ENCODE measurements at regions not wholly inside any gene's neighbourhood (a gene's known extent, or its start where the extent isn't known, plus 50 kb on each side); places are given as distances from the start of the nearest gene placed in this dataset.
A peak's percentile ranks its signal among the peaks of the same experiment; 100 is the strongest.
"Not testable (repeated sequence)": the region's sequence is repeated elsewhere in the genome, so short reads cannot be mapped to it uniquely, and the experiment has no call there.

DNA sequence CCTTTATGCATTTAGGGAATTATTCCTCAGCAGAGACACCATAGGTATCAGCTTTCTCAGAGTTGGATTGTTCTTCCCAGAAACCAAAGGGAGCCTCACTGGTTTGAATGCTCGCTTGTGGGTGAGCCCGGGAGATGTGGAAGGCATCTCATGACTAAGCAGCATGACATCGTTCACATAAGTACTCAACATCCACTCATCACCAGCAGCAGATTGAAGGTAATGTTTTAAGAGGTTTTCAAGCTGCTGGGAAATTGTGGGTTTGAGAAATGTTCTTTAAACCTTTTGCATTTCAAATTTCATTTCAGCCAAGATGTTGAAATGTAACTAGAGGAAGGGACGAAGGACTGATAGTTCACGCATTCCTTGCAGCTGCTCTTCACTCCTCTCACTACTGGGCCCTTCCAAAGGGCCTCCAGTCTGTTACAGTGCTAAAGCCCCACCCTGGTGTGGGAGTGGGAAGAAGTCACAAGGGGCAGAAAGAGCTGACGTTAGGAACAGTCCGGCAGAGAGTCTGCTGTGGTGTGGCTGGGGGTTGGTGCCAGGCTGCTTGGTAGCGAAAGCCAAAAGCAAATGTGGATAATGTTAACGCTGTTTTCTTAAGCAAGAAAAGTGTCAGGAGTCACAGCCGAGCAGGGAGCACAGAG, 324.5 kb upstream of the EPHA4 start:
- no peak for TF ChIP-seq CTCF (IDR thresholded peaks at IDR 0.05)
- H3K9me3 Mint-ChIP-seq (ENCODE audit: low read depth), result no peaks in the 10 kb centered on the region
- no peaks in the 10 kb centered on the region for H3K36me3 Mint-ChIP-seq (ENCODE audit: low read depth)
- no peak overlapping the region for H3K4me3 Mint-ChIP-seq (ENCODE audit: unreplicated experiment)
- H3K4me1 Mint-ChIP-seq (ENCODE audit: low read depth), result no peaks in the 10 kb centered on the region
- peak overlapping the region; percentile 15 for H3K27ac Mint-ChIP-seq (ENCODE audit: unreplicated experiment)
- no peak for DNase-seq (ENCODE audit: low spot score)
- peaks cover 3% of the 10 kb centered on the region for H3K27me3 Mint-ChIP-seq (ENCODE audit: low read depth)

GRCh38 chr2:221895366-221896121, 323.4 kb upstream of the EPHA4 start:
- no peak overlapping the region for H3K4me3 Mint-ChIP-seq (ENCODE audit: unreplicated experiment)
- no peaks in the 10 kb centered on the region for H3K9me3 Mint-ChIP-seq (ENCODE audit: low read depth)
- no peak overlapping the region for H3K27ac Mint-ChIP-seq (ENCODE audit: unreplicated experiment)
- no peak for TF ChIP-seq CTCF (IDR thresholded peaks at IDR 0.05)
- no peaks in the 10 kb centered on the region for H3K36me3 Mint-ChIP-seq (ENCODE audit: low read depth)
- H3K27me3 Mint-ChIP-seq (ENCODE audit: low read depth), result peaks cover 3% of the 10 kb centered on the region
- no peak for DNase-seq (ENCODE audit: low spot score)
- H3K4me1 Mint-ChIP-seq (ENCODE audit: low read depth), result no peaks in the 10 kb centered on the region

- H3K9me3 Mint-ChIP-seq (ENCODE audit: low read depth), result no peaks in the 10 kb centered on the region
- no peak for TF ChIP-seq CTCF (IDR thresholded peaks at IDR 0.05)
- no peak overlapping the region for H3K4me3 Mint-ChIP-seq (ENCODE audit: unreplicated experiment)
- no peaks in the 10 kb centered on the region for H3K36me3 Mint-ChIP-seq (ENCODE audit: low read depth)
- DNase-seq (ENCODE audit: low spot score), result no peak
- H3K27me3 Mint-ChIP-seq (ENCODE audit: low read depth), result no peaks in the 10 kb centered on the region
- H3K27ac Mint-ChIP-seq (ENCODE audit: unreplicated experiment), result no peak overlapping the region
- H3K4me1 Mint-ChIP-seq (ENCODE audit: low read depth), result no peaks in the 10 kb centered on the region
Observed at GRCh38 chr2:221893501-221893900, 321.4 kb upstream of the EPHA4 start.

GRCh38 chr2:221892006-221892405, 319.9 kb upstream of the EPHA4 start:
- H3K27me3 Mint-ChIP-seq (ENCODE audit: low read depth); H3K9me3 Mint-ChIP-seq (ENCODE audit: low read depth); H3K4me3 Mint-ChIP-seq (ENCODE audit: unreplicated experiment); DNase-seq (ENCODE audit: low spot score); H3K27ac Mint-ChIP-seq (ENCODE audit: unreplicated experiment); H3K36me3 Mint-ChIP-seq (ENCODE audit: low read depth); H3K4me1 Mint-ChIP-seq (ENCODE audit: low read depth): not testable (repeated sequence)

- TF ChIP-seq CTCF (IDR thresholded peaks at IDR 0.05), result no peak
- Mint-ChIP-seq H3K4me1 (ENCODE audit: low read depth) (no peaks in the 10 kb centered on the region), H3K36me3 (ENCODE audit: low read depth) (no peaks in the 10 kb centered on the region), H3K4me3 (ENCODE audit: unreplicated experiment) (no peak overlapping the region), H3K27ac (ENCODE audit: unreplicated experiment) (no peak overlapping the region), H3K9me3 (ENCODE audit: low read depth) (no peaks in the 10 kb centered on the region), H3K27me3 (ENCODE audit: low read depth) (peaks cover 27% of the 10 kb centered on the region)
- DNase-seq (ENCODE audit: low spot score), result no peak
Observed at GRCh38 chr2:221883976-221884375, 311.9 kb upstream of the EPHA4 start.

DNA sequence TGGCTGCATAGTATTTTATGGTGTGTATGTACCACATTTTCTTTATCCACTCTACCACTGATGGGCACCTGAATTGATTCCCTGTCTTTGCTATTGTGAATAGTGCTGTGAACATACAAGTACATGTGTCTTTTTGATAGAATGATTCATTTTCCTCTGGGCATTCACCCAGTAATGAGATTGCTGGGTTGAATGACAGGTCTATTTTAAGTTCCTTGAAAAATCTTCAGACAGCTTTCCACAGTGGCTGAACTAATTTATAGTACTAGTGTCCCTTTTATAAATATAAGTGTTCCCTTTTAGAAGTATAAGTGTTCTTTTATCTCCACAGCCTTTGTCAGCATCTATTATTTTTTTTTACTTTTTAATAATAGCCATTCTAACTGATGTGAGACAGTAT, 303.9 kb upstream of the EPHA4 start:
- Mint-ChIP-seq H3K36me3 (ENCODE audit: low read depth) (peaks cover 2% of the 10 kb centered on the region), H3K27me3 (ENCODE audit: low read depth) (peaks cover 12% of the 10 kb centered on the region), H3K4me3 (ENCODE audit: unreplicated experiment) (no peak overlapping the region), H3K9me3 (ENCODE audit: low read depth) (peaks cover 8% of the 10 kb centered on the region), H3K4me1 (ENCODE audit: low read depth) (no peaks in the 10 kb centered on the region), H3K27ac (ENCODE audit: unreplicated experiment) (no peak overlapping the region)
- no peak for TF ChIP-seq CTCF (IDR thresholded peaks at IDR 0.05)
- DNase-seq (ENCODE audit: low spot score), result no peak

Measured in chondrocyte (in vitro differentiated cells).